HG03565 (cell line): ENCODE measurements at regions not wholly inside any gene's neighbourhood (a gene's known extent, or its start where the extent isn't known, plus 50 kb on each side); places are given as distances from the start of the nearest gene placed in this dataset.

Source experiments
- ATAC-seq: cut with Tn5 transposase; IDR thresholded peaks from one replicate; pipeline ENCODE4 v1.9.1; 2021; ENCODE audit warnings: mild to moderate bottlenecking, moderate library complexity; ENCODE audit not compliant: unreplicated experiment

- no peak for ATAC-seq
Measured at GRCh38 chr1:244106837-244107493, 55.9 kb downstream of the ZBTB18 start.

- no peak for ATAC-seq
Measured at GRCh38 chr1:244111027-244111426, 59.9 kb downstream of the ZBTB18 start.

GRCh38 chr1:244112041-244112440 is 61.0 kb downstream of the ZBTB18 start:
- ATAC-seq = no peak

- no peak for ATAC-seq
Measured at GRCh38 chr1:244112636-244113035, 61.6 kb downstream of the ZBTB18 start.

- no peak for ATAC-seq
Measured at GRCh38 chr1:244113532-244114320, 62.6 kb downstream of the ZBTB18 start.

- ATAC-seq = no peak
Measured at GRCh38 chr1:244114892-244115291, 63.8 kb downstream of the ZBTB18 start.

GRCh38 chr1:244116946-244117345 is 65.9 kb downstream of the ZBTB18 start:
- no peak for ATAC-seq

- ATAC-seq = no peak
Measured at GRCh38 chr1:244118109-244118761, 67.2 kb downstream of the ZBTB18 start.

GRCh38 chr1:244128591-244129383 is 77.7 kb downstream of the ZBTB18 start:
- ATAC-seq = no peak

- no peak for ATAC-seq
Measured at GRCh38 chr1:244137276-244137675, 86.2 kb downstream of the ZBTB18 start.

GRCh38 chr1:244137725-244138124 is 86.6 kb downstream of the ZBTB18 start:
- no peak for ATAC-seq

- ATAC-seq = no peak
Measured at GRCh38 chr1:244138399-244138798, 87.3 kb downstream of the ZBTB18 start.

- no peak for ATAC-seq
Measured at GRCh38 chr1:244139655-244140054, 88.6 kb downstream of the ZBTB18 start.

- ATAC-seq = no peak
Measured at GRCh38 chr1:244140420-244140819, 89.3 kb downstream of the ZBTB18 start.

- no peak for ATAC-seq
Measured at GRCh38 chr1:244144053-244144452, 93.0 kb downstream of the ZBTB18 start.

GRCh38 chr1:244150071-244150470 is 99.0 kb downstream of the ZBTB18 start:
- no peak for ATAC-seq

GRCh38 chr1:244150665-244151064 is 99.6 kb downstream of the ZBTB18 start:
- ATAC-seq = peak; percentile 74

- no peak for ATAC-seq
Measured at GRCh38 chr1:244151537-244151936, 100.5 kb downstream of the ZBTB18 start.

GRCh38 chr1:244154508-244154871 is 103.4 kb downstream of the ZBTB18 start:
- no peak for ATAC-seq

GRCh38 chr1:244154872-244155531 is 103.9 kb downstream of the ZBTB18 start:
- ATAC-seq = no peak

- no peak for ATAC-seq
Measured at GRCh38 chr1:244155661-244156060, 104.6 kb downstream of the ZBTB18 start.
